Uterus (tissue), 3 donors: ENCODE measurements at regions not wholly inside any gene's neighbourhood (a gene's known extent, or its start where the extent isn't known, plus 50 kb on each side); places are given as distances from the start of the nearest gene placed in this dataset.

ENCODE experiments used
- DNase-seq, 2 donors: peaks; one replicate each; pipeline ENCODE4 v3.0.0-alpha.2; 2019 to 2020
- H3K27ac ChIP-seq, 2 donors: fragments of 200-600 bp; sonication (generic); 1 replicate in 1 of 2; 2 replicates in 1 of 2; pipeline ENCODE4 v1.5.1; 2016 to 2018
- H3K27me3 ChIP-seq, 2 donors: fragments of 200-600 bp; sonication (generic); one replicate each; pipeline ENCODE4 v1.5.1; 2018 to 2019; ENCODE audit warnings: control low read depth in 1 of 2
- H3K36me3 ChIP-seq, 2 donors: fragments of 200-600 bp; sonication (generic); one replicate each; pipeline ENCODE4 v1.5.1; 2019; ENCODE audit warnings: control low read depth in 1 of 2
- H3K4me1 ChIP-seq, 2 donors: fragments of 200-600 bp; sonication (generic); one replicate each; pipeline ENCODE4 v1.5.1; 2018 to 2019; ENCODE audit warnings: control low read depth in 1 of 2
- H3K4me3 ChIP-seq, 2 donors: fragments of 200-600 bp; sonication (generic); 1 replicate in 1 of 2; 2 replicates in 1 of 2; pipeline ENCODE4 v1.5.1; 2018 to 2019; ENCODE audit warnings: mild to moderate bottlenecking in 1 of 2
- H3K9me3 ChIP-seq, 2 donors: fragments of 200-600 bp; sonication (generic); one replicate each; pipeline ENCODE4 v1.5.1; 2019; ENCODE audit warnings: control low read depth in 1 of 2
- CTCF ChIP-seq, 4 experiments: fragments of 200-600 bp in 2 of 4; fragments of 450-650 bp in 2 of 4; sonication (generic) in 2 of 4; IDR thresholded peaks; one replicate each; pipeline ENCODE4 v1.5.1; 2016 to 2019; ENCODE audit warnings: antibody characterized with exemption in 4 of 4, mild to moderate bottlenecking in 2 of 4, moderate library complexity in 1 of 4
- POLR2A ChIP-seq, 2 donors: fragments of 450-650 bp; IDR thresholded peaks; one replicate each; pipeline ENCODE4 v1.6.1; 2016; ENCODE audit warnings: antibody characterized with exemption in 2 of 2, mild to moderate bottlenecking in 1 of 2, moderate library complexity in 1 of 2
- intact Hi-C: fragments of 100-400 bp; cut with DNase I; formaldehyde crosslinking; loops from one replicate; pipeline ENCODE4 v1.15.1; 2023; ENCODE audit warnings: low total_unique reads
- donor health status: DM: yes; HTN: yes; CAD: no.

- no peak for DNase-seq
- no peaks in the 10 kb centered on the region for H3K9me3 ChIP-seq
These were observed 199.4 kb upstream of the RTL1 start for GRCh38 chr14:101102875-101103274.

DNA sequence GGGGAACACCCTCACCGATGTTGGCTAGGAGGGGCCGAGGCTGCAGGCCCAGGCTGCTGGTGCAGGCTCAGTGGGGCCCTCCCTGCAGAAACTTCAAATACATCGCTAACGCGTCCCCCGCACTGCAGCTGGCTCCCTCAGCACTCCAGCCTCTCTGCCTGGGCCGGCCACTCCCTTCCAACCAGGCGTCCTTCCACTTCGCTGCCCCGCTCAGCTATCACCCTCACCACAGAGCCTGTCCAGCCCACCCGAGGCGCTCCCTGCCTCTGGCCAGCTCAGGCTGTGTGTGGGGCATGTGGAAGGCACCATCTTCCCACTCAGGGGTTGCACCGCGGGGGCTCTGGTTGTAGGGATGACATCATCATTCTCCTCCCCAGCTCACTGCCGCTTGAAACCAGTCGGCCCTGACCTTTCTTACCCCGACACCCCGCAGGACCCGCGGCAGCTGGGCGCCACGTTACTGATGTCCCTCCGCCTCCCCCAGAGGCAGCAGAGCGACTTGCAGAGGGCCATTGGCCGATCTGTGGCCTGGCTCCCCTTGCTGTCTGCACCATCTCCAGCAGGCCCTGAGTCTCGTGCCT is 199.9 kb upstream of the RTL1 start:
- Histone ChIP-seq H3K4me3 (no peak overlapping the region), H3K27ac (no peak overlapping the region), H3K36me3 (no peaks in the 10 kb centered on the region), H3K4me1 (no peaks in the 10 kb centered on the region), H3K9me3 (no peaks in the 10 kb centered on the region), H3K27me3 (no peaks in the 10 kb centered on the region)
- intact Hi-C loops, result no loop called here
- no peak for TF ChIP-seq CTCF (IDR thresholded peaks at IDR 0.05)
- TF ChIP-seq POLR2A (IDR thresholded peaks at IDR 0.05), result no peak
- no peak for DNase-seq

More at GRCh38 chr14:101102875-101103274, 199.4 kb upstream of the RTL1 start:
- Histone ChIP-seq H3K27ac (no peak overlapping the region), H3K27me3 (no peaks in the 10 kb centered on the region), H3K36me3 (no peaks in the 10 kb centered on the region), H3K4me3 (no peak overlapping the region), H3K4me1 (no peaks in the 10 kb centered on the region)
- intact Hi-C loops, result no loop called here
- TF ChIP-seq POLR2A (IDR thresholded peaks at IDR 0.05), result no peak
- no peak for TF ChIP-seq CTCF (IDR thresholded peaks at IDR 0.05)

DNA sequence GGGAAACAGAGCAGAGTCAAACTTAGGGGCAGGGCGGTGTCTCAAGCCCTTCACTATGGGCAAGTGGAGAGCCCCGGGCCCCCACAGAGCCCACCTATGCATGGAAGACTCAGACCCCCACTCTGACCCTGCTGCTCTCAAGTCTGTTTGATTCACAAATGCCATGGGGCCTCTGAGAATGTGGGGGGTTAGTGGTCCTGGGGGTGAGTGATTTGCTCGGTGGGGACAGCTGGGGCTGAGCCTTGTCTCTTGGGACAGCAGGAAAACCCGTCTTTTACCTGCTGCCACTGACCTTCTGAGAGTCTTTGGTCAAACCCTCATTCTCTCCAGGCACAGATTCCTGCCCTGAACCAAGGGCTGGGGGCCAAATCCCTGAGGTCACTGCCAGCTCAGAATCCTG is 201.0 kb upstream of the RTL1 start:
- intact Hi-C loops, result no loop called here

DNA sequence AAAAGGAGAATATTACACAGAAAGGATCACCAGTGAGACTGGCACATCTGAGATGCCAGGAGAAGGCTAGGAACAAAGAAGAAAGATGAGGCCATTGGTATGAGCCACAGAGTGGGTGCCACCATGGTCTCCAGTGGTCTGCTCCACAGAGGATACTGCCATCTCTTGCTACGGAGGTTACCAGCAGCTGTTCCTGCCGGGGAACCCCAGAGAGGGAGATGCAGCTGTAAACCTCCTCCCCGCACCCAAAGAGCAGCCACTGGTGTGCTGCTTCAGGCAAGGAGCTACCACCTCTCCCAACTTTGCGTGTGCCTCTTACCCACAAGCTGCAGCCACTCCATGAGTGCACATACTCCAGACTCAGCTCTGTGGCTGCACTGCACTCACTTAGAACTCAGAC is 201.5 kb upstream of the RTL1 start:
- TF ChIP-seq POLR2A (IDR thresholded peaks at IDR 0.05) (no peak), CTCF (IDR thresholded peaks at IDR 0.05) (no peak)
- Histone ChIP-seq H3K27ac (no peak overlapping the region), H3K36me3 (no peaks in the 10 kb centered on the region), H3K4me1 (no peaks in the 10 kb centered on the region), H3K4me3 (no peak overlapping the region), H3K9me3 (no peaks in the 10 kb centered on the region), H3K27me3 (no peaks in the 10 kb centered on the region)
- DNase-seq, result no peak
- intact Hi-C loops, result no loop called here

More for the DNA sequence above, 201.0 kb upstream of the RTL1 start:
- H3K9me3 ChIP-seq, result no peaks in the 10 kb centered on the region
- H3K27ac ChIP-seq, result no peak overlapping the region
- H3K36me3 ChIP-seq, result no peaks in the 10 kb centered on the region
- no peaks in the 10 kb centered on the region for H3K4me1 ChIP-seq
- no peaks in the 10 kb centered on the region for H3K27me3 ChIP-seq
- DNase-seq, result no peak
- H3K4me3 ChIP-seq, result no peak overlapping the region
- TF ChIP-seq POLR2A (IDR thresholded peaks at IDR 0.05), result no peak
- TF ChIP-seq CTCF (IDR thresholded peaks at IDR 0.05), result no peak

GRCh38 chr14:101108579-101109346 is 205.2 kb upstream of the RTL1 start:
- H3K9me3 ChIP-seq, result no peaks in the 10 kb centered on the region
- no peaks in the 10 kb centered on the region for H3K36me3 ChIP-seq
- H3K4me1 ChIP-seq, result no peaks in the 10 kb centered on the region
- no peaks in the 10 kb centered on the region for H3K27me3 ChIP-seq
- TF ChIP-seq CTCF (IDR thresholded peaks at IDR 0.05) (no peak), POLR2A (IDR thresholded peaks at IDR 0.05) (no peak)
- H3K27ac ChIP-seq, result no peak overlapping the region
- DNase-seq, result no peak
- intact Hi-C loops, result no loop called here
- H3K4me3 ChIP-seq, result no peak overlapping the region
